Heart left ventricle (tissue), 16 donors: ENCODE measurements at regions not wholly inside any gene's neighbourhood (a gene's known extent, or its start where the extent isn't known, plus 50 kb on each side); places are given as distances from the start of the nearest gene placed in this dataset.

Experiments
- ATAC-seq, 4 donors: fragments of 200-7000 bp; cut with Tn5 transposase; one replicate each; pipeline ENCODE4 v1.9.1; 2020 to 2022; ENCODE audit warnings: moderate library complexity in 4 of 4, mild to moderate bottlenecking in 3 of 4, moderate number of reproducible peaks in 1 of 4
- DNase-seq, 5 donors: peaks; one replicate each; pipeline ENCODE4 v3.0.0-alpha.2; 2020
- H3K27ac ChIP-seq, 12 donors: fragments of 200-600 bp; sonication (generic) in 4 of 12; one replicate each; pipeline versions ENCODE4 v1.5.0 to v1.8.0; 2016 to 2022; ENCODE audit warnings: mild to moderate bottlenecking in 2 of 12
- H3K27me3 ChIP-seq, 9 donors: fragments of 200-600 bp; sonication (generic) in 2 of 9; one replicate each; pipeline versions ENCODE4 v1.5.1 to v1.8.0; 2016 to 2022; ENCODE audit warnings: mild to moderate bottlenecking in 3 of 9
- H3K36me3 ChIP-seq, 9 donors: fragments of 200-600 bp; sonication (generic) in 2 of 9; one replicate each; pipeline versions ENCODE4 v1.5.0 to v1.8.0; 2018 to 2022; ENCODE audit warnings: mild to moderate bottlenecking in 2 of 9
- H3K4me1 ChIP-seq, 12 donors: fragments of 200-600 bp; sonication (generic) in 4 of 12; one replicate each; pipeline versions ENCODE4 v1.5.0 to v1.8.0; 2016 to 2022; ENCODE audit warnings: mild to moderate bottlenecking in 3 of 12
- H3K4me3 ChIP-seq, 12 donors: fragments of 200-600 bp; sonication (generic) in 4 of 12; one replicate each; pipeline versions ENCODE4 v1.5.0 to v1.8.0; 2017 to 2022; ENCODE audit warnings: mild to moderate bottlenecking in 9 of 12, moderate library complexity in 4 of 12
- H3K9me3 ChIP-seq, 12 donors: fragments of 200-600 bp; sonication (generic) in 4 of 12; one replicate each; pipeline versions ENCODE4 v1.5.0 to v1.8.0; 2016 to 2022; ENCODE audit warnings: mild to moderate bottlenecking in 1 of 12
- CTCF ChIP-seq, 12 donors: fragments of 200-600 bp; sonication (generic) in 4 of 12; IDR thresholded peaks; one replicate each; pipeline versions ENCODE4 v1.5.0 to v1.8.0; 2018 to 2022; ENCODE audit warnings: antibody characterized with exemption in 12 of 12, mild to moderate bottlenecking in 5 of 12
- POLR2A ChIP-seq, 2 donors: fragments of 450-650 bp; IDR thresholded peaks; one replicate each; pipeline ENCODE4 v1.6.1; 2017; ENCODE audit warnings: antibody characterized with exemption in 2 of 2, mild to moderate bottlenecking in 2 of 2, moderate library complexity in 2 of 2
- WGBS, 4 donors: extraction: QIAGEN DNeasy Blood & Tissue Kit in 2 of 4; methylation state at CpG; one replicate each; pipeline versions ENCODE4 v1.1.5 to v1.1.7; 2013 to 2018; 5-methylcytosine and 5-hydroxymethylcytosine counted together
- intact Hi-C, 10 donors: fragments of 100-400 bp; cut with DNase I; formaldehyde crosslinking; loops; one replicate each; pipeline versions ENCODE4 v1.11.1 to v1.14.2; 2022
- donor health status: ischemic (EF 13 %, LVEDD 7.1; RV severe dilation, severe dysfunction).
- donor health status: healthy with polysubstance abuse.
- donor health status: DM: no; HTN: yes; CAD: no.
- donor health status: DM: no; HTN: no; CAD: no.
- donor health status: ischemic (EF 25% LVEDD 6.9; RV normal size, moderate dysfunction).
- donor health status: ischemic (EF 25% LVEDD 5.7; RV mildly dilated, moderate dysfunction).
- donor health status: healthy.
- donor health status: DM: yes; HTN: yes; CAD: no.
- donor health status: ischemic (EF 35%, LVEDD 5.7; RV mildly dilated, moderate dysfunction).
- donor health status: nonischemic (EF 11% LVEDD 7.7; RV severe dilation, severe dysfunction).
- donor health status: DM: yes; HTN: yes; CAD: no.
- donor health status: PGD.
- donor health status: ischemic (EF 29% LVEDD 5.4; RV normal size, mild dysfunction).
- donor health status: nonischemic (EF 23%, LVEDD 6.1; RV moderate dilation, normal function).

- no peaks in the 10 kb centered on the region for H3K9me3 ChIP-seq
- intact Hi-C loops = no loop called here
- TF ChIP-seq CTCF (IDR thresholded peaks at IDR 0.05) (no peak), POLR2A (IDR thresholded peaks at IDR 0.05) (no peak)
- H3K4me1 ChIP-seq = no peaks in the 10 kb centered on the region
- H3K27ac ChIP-seq = no peak overlapping the region
- DNase-seq (no peak), ATAC-seq (no peak)
- no peaks in the 10 kb centered on the region for H3K27me3 ChIP-seq
- H3K4me3 ChIP-seq = no peak overlapping the region
- no peaks in the 10 kb centered on the region for H3K36me3 ChIP-seq
Observed at GRCh38 chr9:108024604-108025003, 535.0 kb upstream of the KLF4 start.

GRCh38 chr9:108022246-108022935 lies 532.8 kb upstream of the KLF4 start:
- Histone ChIP-seq H3K9me3 (no peaks in the 10 kb centered on the region), H3K4me1 (no peaks in the 10 kb centered on the region), H3K4me3 (no peak overlapping the region), H3K27ac (no peak overlapping the region), H3K36me3 (no peaks in the 10 kb centered on the region), H3K27me3 (no peaks in the 10 kb centered on the region)
- TF ChIP-seq CTCF (IDR thresholded peaks at IDR 0.05) = no peak
- TF ChIP-seq POLR2A (IDR thresholded peaks at IDR 0.05) = no peak
- DNase-seq (no peak), ATAC-seq (no peak)
- WGBS, 4 donors = 73 to 81% (median 76%) methylated on average over 4 of the region's 4 CpGs
- intact Hi-C loops = no loop called here

- intact Hi-C loops = no loop called here
- H3K4me3 ChIP-seq = no peak overlapping the region
- H3K27me3 ChIP-seq = no peaks in the 10 kb centered on the region
- no peak for DNase-seq
- H3K36me3 ChIP-seq = no peaks in the 10 kb centered on the region
- 87 to 93% (median 92%) methylated on average over 1 of the region's 1 CpG for WGBS, 4 donors
- no peaks in the 10 kb centered on the region for H3K4me1 ChIP-seq
- ATAC-seq = no peak
- no peak overlapping the region for H3K27ac ChIP-seq
- no peaks in the 10 kb centered on the region for H3K9me3 ChIP-seq
- TF ChIP-seq POLR2A (IDR thresholded peaks at IDR 0.05) (no peak), CTCF (IDR thresholded peaks at IDR 0.05) (no peak)
Observed at GRCh38 chr9:108021096-108021710, 531.6 kb upstream of the KLF4 start.

- Histone ChIP-seq H3K36me3 (no peaks in the 10 kb centered on the region), H3K27ac (no peak overlapping the region), H3K9me3 (no peaks in the 10 kb centered on the region), H3K27me3 (no peaks in the 10 kb centered on the region), H3K4me3 (no peak overlapping the region), H3K4me1 (no peaks in the 10 kb centered on the region)
- TF ChIP-seq POLR2A (IDR thresholded peaks at IDR 0.05) = no peak
- no peak for TF ChIP-seq CTCF (IDR thresholded peaks at IDR 0.05)
- ATAC-seq (no peak), DNase-seq (no peak)
- intact Hi-C loops = no loop called here
Observed at GRCh38 chr9:108019821-108020220, 530.3 kb upstream of the KLF4 start.
